HG03571 (cell line): ENCODE measurements at regions not wholly inside any gene's neighbourhood (a gene's known extent, or its start where the extent isn't known, plus 50 kb on each side); places are given as distances from the start of the nearest gene placed in this dataset.
"Not testable (repeated sequence)": the region's sequence is repeated elsewhere in the genome, so short reads cannot be mapped to it uniquely, and the experiment has no call there.

Experiments
- ATAC-seq: cut with Tn5 transposase; IDR thresholded peaks from one replicate; pipeline ENCODE4 v1.9.1; 2021; ENCODE audit not compliant: unreplicated experiment

DNA sequence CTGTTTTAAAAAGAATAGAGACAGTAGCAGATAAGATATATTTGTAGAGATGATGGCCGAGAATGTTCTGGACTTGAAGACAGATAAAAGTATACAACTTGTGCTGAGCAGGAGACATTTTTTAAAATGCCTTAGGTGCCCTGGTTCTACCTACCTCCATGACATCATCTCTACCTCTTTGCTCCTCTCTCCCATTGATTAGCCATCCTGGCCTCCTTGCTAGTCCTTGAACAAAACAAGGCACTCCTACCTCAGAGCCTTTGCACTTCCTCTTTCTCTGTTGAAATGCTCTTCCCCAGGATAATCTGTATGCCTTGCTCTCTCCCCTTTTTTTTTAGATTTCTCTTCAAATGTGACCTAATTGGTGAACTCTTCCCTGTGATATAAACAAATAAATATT lies 92.6 kb upstream of the MAGI3 start:
- no peak for ATAC-seq

GRCh38 chr1:113298941-113299340 lies 91.4 kb upstream of the MAGI3 start:
- ATAC-seq: no peak

GRCh38 chr1:113302636-113303035 lies 87.7 kb upstream of the MAGI3 start:
- ATAC-seq: no peak

- ATAC-seq: no peak
Measured at GRCh38 chr1:113303267-113303666, 87.0 kb upstream of the MAGI3 start.

- ATAC-seq: not testable (repeated sequence)
Measured at GRCh38 chr1:113305029-113305428, 85.3 kb upstream of the MAGI3 start.

- no peak for ATAC-seq
Measured at GRCh38 chr1:113307771-113308445, 82.4 kb upstream of the MAGI3 start.

DNA sequence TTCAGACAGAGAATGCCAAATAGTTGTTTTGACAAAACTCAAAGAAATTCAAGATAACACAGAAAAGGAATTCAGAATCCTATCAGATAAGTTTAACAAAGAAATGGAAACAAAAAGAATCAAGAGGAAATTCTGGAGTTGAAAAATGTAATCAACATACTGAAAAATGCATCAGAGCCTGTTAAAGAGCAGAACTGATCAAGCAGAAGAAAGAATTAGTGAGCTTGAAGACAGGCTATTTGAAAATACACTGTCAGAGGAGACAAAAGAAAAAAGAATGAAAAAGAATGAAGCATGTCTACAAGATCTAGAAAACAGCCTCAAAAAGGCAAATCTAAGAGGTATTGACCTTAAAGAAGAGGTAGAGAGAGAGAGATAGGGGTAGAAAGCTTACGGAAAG lies 77.7 kb upstream of the MAGI3 start:
- ATAC-seq: not testable (repeated sequence)

- no peak for ATAC-seq
Measured at GRCh38 chr1:113314600-113314999, 75.7 kb upstream of the MAGI3 start.

- no peak for ATAC-seq
Measured at GRCh38 chr1:113320272-113320671, 70.0 kb upstream of the MAGI3 start.

DNA sequence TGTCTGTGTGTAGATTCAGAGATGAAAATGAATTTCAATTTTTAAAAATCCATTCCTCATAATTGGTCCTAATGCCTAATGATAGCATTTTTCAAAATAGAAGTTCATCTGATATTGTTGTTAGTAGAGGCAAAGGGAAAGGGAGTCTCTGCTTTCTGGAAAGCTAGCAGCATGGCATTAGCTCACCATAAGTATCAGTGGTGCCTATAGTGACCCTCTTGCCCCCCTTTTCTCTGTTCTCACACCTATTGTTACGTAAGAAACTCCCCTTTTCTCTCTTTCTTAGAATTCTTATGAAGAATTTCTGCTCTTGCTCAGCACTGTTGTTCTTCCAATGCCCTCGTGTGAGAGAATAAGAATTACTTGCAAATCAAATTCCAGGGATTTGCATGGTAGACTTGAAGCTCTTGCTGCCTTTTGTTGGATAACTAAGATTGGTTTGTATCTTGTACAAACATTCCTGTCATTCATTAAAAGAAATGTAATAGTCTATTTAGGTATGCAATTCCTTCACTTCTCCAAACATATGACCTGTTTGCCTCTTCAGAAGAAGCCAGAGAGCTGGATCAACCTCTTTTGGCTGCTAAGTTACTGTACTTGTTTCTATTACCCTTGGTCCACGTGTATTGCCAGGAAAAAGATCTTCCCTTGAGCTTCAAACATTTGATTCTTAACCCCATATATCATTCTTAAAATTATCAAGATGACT lies 69.2 kb upstream of the MAGI3 start:
- no peak for ATAC-seq

GRCh38 chr1:113321771-113322387 lies 68.4 kb upstream of the MAGI3 start:
- no peak for ATAC-seq

- no peak for ATAC-seq
Measured at GRCh38 chr1:113322439-113322838, 67.9 kb upstream of the MAGI3 start.

- ATAC-seq: no peak
Measured at GRCh38 chr1:113325022-113325421, 65.3 kb upstream of the MAGI3 start.

GRCh38 chr1:113326976-113327375 lies 63.3 kb upstream of the MAGI3 start:
- no peak for ATAC-seq

DNA sequence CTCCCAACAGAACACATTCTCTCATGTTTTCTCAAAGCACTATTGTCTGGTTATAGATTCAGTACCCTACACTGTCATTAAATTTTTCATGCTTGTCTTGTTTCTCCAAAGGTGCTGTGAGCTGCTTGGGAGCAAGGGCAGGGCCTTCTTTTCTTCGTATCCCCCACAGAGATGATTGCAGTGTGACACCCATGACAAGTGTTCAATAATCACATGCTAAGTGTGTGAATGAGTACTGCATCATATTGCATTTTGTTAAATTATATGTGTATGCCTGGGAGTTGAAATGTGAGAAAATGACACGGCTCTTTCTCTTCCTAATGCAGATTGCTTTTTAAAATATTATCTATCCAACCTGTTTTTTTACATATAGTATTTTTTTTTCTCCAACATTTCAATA lies 57.3 kb upstream of the MAGI3 start:
- no peak for ATAC-seq

DNA sequence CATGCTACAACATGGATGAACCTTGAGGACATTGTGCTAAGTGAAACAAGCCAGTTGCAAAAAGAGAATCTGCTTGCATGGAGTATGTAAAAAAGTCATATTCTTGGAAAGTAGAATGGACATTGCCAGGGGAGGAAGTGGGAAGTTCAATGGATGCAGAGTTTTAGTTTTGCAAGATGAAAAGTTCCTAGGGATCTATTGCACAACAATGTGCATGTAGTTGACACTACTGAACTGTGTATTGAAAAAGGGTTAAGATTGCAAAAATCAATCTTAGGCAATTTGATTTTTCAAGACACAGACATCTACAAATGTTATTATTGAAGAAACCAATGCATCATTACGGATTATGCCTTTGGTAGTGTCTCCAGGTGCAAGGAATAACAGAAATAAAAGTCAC lies 50.3 kb upstream of the MAGI3 start:
- no peak for ATAC-seq
